GM23338 (cell line): ENCODE measurements at regions not wholly inside any gene's neighbourhood (a gene's known extent, or its start where the extent isn't known, plus 50 kb on each side); places are given as distances from the start of the nearest gene placed in this dataset.

Experiments
- CREB1 ChIP-seq: fragments of 250-450 bp; sonication (Bioruptor Pico); IDR thresholded peaks from 2 replicates; pipeline ENCODE4 v1.5.0; 2020; ENCODE audit warnings: low read depth, mild to moderate bottlenecking, moderate library complexity
- CTCF ChIP-seq, 2 experiments: fragments of 200-600 bp in 1 of 2; sonication (generic) in 1 of 2; conservative IDR thresholded peaks; 2 replicates each; pipeline versions ENCODE4 v1.5.1 to v1.6.1; 2016 to 2017; ENCODE audit warnings: antibody characterized with exemption in 2 of 2, low read depth in 2 of 2, mild to moderate bottlenecking in 2 of 2, moderate library complexity in 1 of 2
- EZH2phosphoT487 ChIP-seq: fragments of 200-600 bp; sonication (generic); IDR thresholded peaks from one replicate; pipeline ENCODE4 v1.8.1; 2018; ENCODE audit warnings: antibody characterized with exemption; ENCODE audit not compliant: unreplicated experiment
- POLR2AphosphoS5 ChIP-seq: IDR thresholded peaks from 2 replicates; pipeline ENCODE4 v1.6.1; 2016; ENCODE audit warnings: antibody characterized with exemption, low read depth
- TF ChIP-seq, protein P1 (sequence below): IDR thresholded peaks from one replicate; pipeline ENCODE4 v1.6.1; 2018; ENCODE audit warnings: antibody characterized with exemption; ENCODE audit not compliant: unreplicated experiment

- TF ChIP-seq CTCF (conservative IDR thresholded peaks at IDR 0.05; ENCODE audit: low read depth in 2 of 2) (no peak), EZH2phosphoT487 (no peak), POLR2AphosphoS5 (no peak), CREB1 (no peak)
- TF ChIP-seq, protein P1, sequence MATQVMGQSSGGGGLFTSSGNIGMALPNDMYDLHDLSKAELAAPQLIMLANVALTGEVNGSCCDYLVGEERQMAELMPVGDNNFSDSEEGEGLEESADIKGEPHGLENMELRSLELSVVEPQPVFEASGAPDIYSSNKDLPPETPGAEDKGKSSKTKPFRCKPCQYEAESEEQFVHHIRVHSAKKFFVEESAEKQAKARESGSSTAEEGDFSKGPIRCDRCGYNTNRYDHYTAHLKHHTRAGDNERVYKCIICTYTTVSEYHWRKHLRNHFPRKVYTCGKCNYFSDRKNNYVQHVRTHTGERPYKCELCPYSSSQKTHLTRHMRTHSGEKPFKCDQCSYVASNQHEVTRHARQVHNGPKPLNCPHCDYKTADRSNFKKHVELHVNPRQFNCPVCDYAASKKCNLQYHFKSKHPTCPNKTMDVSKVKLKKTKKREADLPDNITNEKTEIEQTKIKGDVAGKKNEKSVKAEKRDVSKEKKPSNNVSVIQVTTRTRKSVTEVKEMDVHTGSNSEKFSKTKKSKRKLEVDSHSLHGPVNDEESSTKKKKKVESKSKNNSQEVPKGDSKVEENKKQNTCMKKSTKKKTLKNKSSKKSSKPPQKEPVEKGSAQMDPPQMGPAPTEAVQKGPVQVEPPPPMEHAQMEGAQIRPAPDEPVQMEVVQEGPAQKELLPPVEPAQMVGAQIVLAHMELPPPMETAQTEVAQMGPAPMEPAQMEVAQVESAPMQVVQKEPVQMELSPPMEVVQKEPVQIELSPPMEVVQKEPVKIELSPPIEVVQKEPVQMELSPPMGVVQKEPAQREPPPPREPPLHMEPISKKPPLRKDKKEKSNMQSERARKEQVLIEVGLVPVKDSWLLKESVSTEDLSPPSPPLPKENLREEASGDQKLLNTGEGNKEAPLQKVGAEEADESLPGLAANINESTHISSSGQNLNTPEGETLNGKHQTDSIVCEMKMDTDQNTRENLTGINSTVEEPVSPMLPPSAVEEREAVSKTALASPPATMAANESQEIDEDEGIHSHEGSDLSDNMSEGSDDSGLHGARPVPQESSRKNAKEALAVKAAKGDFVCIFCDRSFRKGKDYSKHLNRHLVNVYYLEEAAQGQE, result no peak
These were observed 89.4 kb downstream of the BARX1 start for GRCh38 chr9:93865716-93866115.
